Lung (tissue), 11 donors: ENCODE measurements at regions not wholly inside any gene's neighbourhood (a gene's known extent, or its start where the extent isn't known, plus 50 kb on each side); places are given as distances from the start of the nearest gene placed in this dataset.

ENCODE experiments used
- ATAC-seq: fragments of 200-7000 bp; cut with Tn5 transposase; one replicate; pipeline ENCODE4 v1.9.1; 2020; ENCODE audit warnings: moderate number of reproducible peaks; ENCODE audit not compliant: insufficient read depth, low FRiP score
- DNase-seq, 3 donors: peaks; one replicate each; pipeline ENCODE4 v3.0.0-alpha.2; 2013 to 2017
- H3K27ac ChIP-seq, 2 donors: one replicate each; pipeline ENCODE4 v1.5.1; 2013; ENCODE audit warnings: mild to moderate bottlenecking in 2 of 2, moderate library complexity in 2 of 2, control low read depth in 1 of 2, inconsistent platforms in 1 of 2, low read depth in 1 of 2, low read length in 1 of 2
- H3K27me3 ChIP-seq, 3 donors: one replicate each; pipeline ENCODE4 v1.5.1; 2013; ENCODE audit warnings: low read length in 2 of 3; ENCODE audit not compliant: control insufficient read depth in 3 of 3, insufficient read depth in 3 of 3
- H3K36me3 ChIP-seq, 4 donors: one replicate each; pipeline ENCODE4 v1.5.1; 2013; ENCODE audit warnings: low read length in 4 of 4, mild to moderate bottlenecking in 1 of 4, moderate library complexity in 1 of 4; ENCODE audit not compliant: control insufficient read depth in 4 of 4, insufficient read depth in 4 of 4
- H3K4me1 ChIP-seq, 5 donors: one replicate each; pipeline ENCODE4 v1.5.1; 2013; ENCODE audit warnings: low read length in 5 of 5, mild to moderate bottlenecking in 2 of 5, moderate library complexity in 1 of 5; ENCODE audit not compliant: control insufficient read depth in 5 of 5, insufficient read depth in 5 of 5
- H3K4me3 ChIP-seq: one replicate; pipeline ENCODE4 v1.5.1; 2013; ENCODE audit warnings: mild to moderate bottlenecking, control low read depth, moderate library complexity
- H3K9ac ChIP-seq, 2 donors: one replicate each; pipeline ENCODE4 v1.5.1; 2013; ENCODE audit warnings: low read length in 2 of 2, control low read depth in 1 of 2; ENCODE audit not compliant: insufficient read depth in 1 of 2
- H3K9me3 ChIP-seq, 4 donors: one replicate each; pipeline ENCODE4 v1.5.1; 2013; ENCODE audit warnings: low read length in 3 of 4, mild to moderate bottlenecking in 1 of 4, moderate library complexity in 1 of 4; ENCODE audit not compliant: control insufficient read depth in 4 of 4, insufficient read depth in 3 of 4
- CTCF ChIP-seq: IDR thresholded peaks from 2 replicates; pipeline ENCODE4 v1.5.1; 2012; ENCODE audit warnings: mild to moderate bottlenecking; ENCODE audit errors: control extremely low read depth, extremely low read depth
- WGBS, 2 donors: extraction: QIAGEN DNeasy Blood & Tissue Kit; methylation state at CpG; one replicate each; pipeline ENCODE4 v1.1.7; 2013; 5-methylcytosine and 5-hydroxymethylcytosine counted together
- donor health status: control.
- donor health status: control.
- donor health status: Bipolar disorder and iron deficiency.
- donor health status: healthy.
- donor health status: DM: yes; HTN: yes; CAD: no.

- H3K4me3 ChIP-seq: no peak overlapping the region
- H3K27ac ChIP-seq: no peak overlapping the region
- no peaks in the 10 kb centered on the region for H3K9me3 ChIP-seq
- no peak overlapping the region for H3K9ac ChIP-seq
- no peak for TF ChIP-seq CTCF
- H3K27me3 ChIP-seq: no peaks in the 10 kb centered on the region
- H3K36me3 ChIP-seq: no peaks in the 10 kb centered on the region
- H3K4me1 ChIP-seq: peaks cover 0 to 12% (median 0%) of the 10 kb centered on the region in 5 donors
- DNase-seq: no peak
- 51 to 63% methylated on average over 2 of the region's 2 CpGs for WGBS, 2 donors
- no peak for ATAC-seq
Observed at GRCh38 chr13:36533806-36534205, 101.5 kb downstream of the CCNA1 start.

- no peak overlapping the region for H3K9ac ChIP-seq
- H3K27me3 ChIP-seq: no peaks in the 10 kb centered on the region
- H3K27ac ChIP-seq: no peak overlapping the region
- WGBS, 2 donors: 75 to 83% methylated on average over 3 of the region's 3 CpGs
- peaks cover 0 to 7% (median 4%) of the 10 kb centered on the region in 4 donors for H3K9me3 ChIP-seq
- H3K4me3 ChIP-seq: no peak overlapping the region
- H3K4me1 ChIP-seq: peaks cover 0 to 4% (median 0%) of the 10 kb centered on the region in 5 donors
- H3K36me3 ChIP-seq: no peaks in the 10 kb centered on the region
- no peak for ATAC-seq
- no peak for DNase-seq
- TF ChIP-seq CTCF: no peak
Observed at GRCh38 chr13:36536546-36536945, 104.3 kb downstream of the CCNA1 start.

GRCh38 chr13:36543671-36544070 is 111.4 kb downstream of the CCNA1 start:
- 57 to 73% methylated on average over 4 of the region's 4 CpGs for WGBS, 2 donors
- Histone ChIP-seq H3K27me3 (no peaks in the 10 kb centered on the region), H3K9me3 (peaks cover 0 to 7% (median 4%) of the 10 kb centered on the region in 4 donors), H3K9ac (no peak overlapping the region), H3K4me1 (no peaks in the 10 kb centered on the region), H3K4me3 (no peak overlapping the region), H3K36me3 (no peaks in the 10 kb centered on the region), H3K27ac (no peak overlapping the region)
- ATAC-seq (no peak), DNase-seq (no peak)
- no peak for TF ChIP-seq CTCF

- no peaks in the 10 kb centered on the region for H3K36me3 ChIP-seq
- DNase-seq: no peak
- H3K4me1 ChIP-seq: no peaks in the 10 kb centered on the region
- 77 to 82% methylated on average over 9 of the region's 9 CpGs for WGBS, 2 donors
- H3K9ac ChIP-seq: no peak overlapping the region
- no peaks in the 10 kb centered on the region for H3K27me3 ChIP-seq
- no peaks in the 10 kb centered on the region for H3K9me3 ChIP-seq
- ATAC-seq: no peak
- H3K4me3 ChIP-seq: no peak overlapping the region
- H3K27ac ChIP-seq: no peak overlapping the region
- no peak for TF ChIP-seq CTCF
Observed at GRCh38 chr13:36548129-36548528, 115.8 kb downstream of the CCNA1 start.
